NB4 (cell line): ENCODE measurements at regions not wholly inside any gene's neighbourhood (a gene's known extent, or its start where the extent isn't known, plus 50 kb on each side); places are given as distances from the start of the nearest gene placed in this dataset.

ENCODE experiments used
- DNase-seq: peaks from one replicate; pipeline ENCODE4 v3.0.0; 2010; ENCODE audit warnings: low read depth
- H3K4me3 ChIP-seq: one replicate; pipeline ENCODE4 v1.5.1; 2011; ENCODE audit warnings: mild to moderate bottlenecking, low read depth, low read length, moderate library complexity
- CTCF ChIP-seq: IDR thresholded peaks from one replicate; pipeline ENCODE4 v1.5.1; 2012; ENCODE audit warnings: low read depth, low read length
- MAX ChIP-seq: IDR thresholded peaks from 2 replicates; pipeline ENCODE4 v1.6.1; 2011; ENCODE audit warnings: low read depth, low read length
- MYC ChIP-seq: IDR thresholded peaks from 2 replicates; pipeline ENCODE4 v1.6.1; 2011; ENCODE audit warnings: low read depth, low read length
- POLR2A ChIP-seq: IDR thresholded peaks from 2 replicates; pipeline ENCODE4 v1.6.1; 2011; ENCODE audit warnings: mild to moderate bottlenecking; ENCODE audit not compliant: insufficient read length; ENCODE audit errors: extremely low read depth

- H3K4me3 ChIP-seq: no peak overlapping the region
- DNase-seq: no peak
- TF ChIP-seq MAX (no peak), MYC (no peak), POLR2A (no peak), CTCF (no peak)
Observed at GRCh38 chrX:139194571-139195280, 335.8 kb upstream of the F9 start.

- TF ChIP-seq MYC (no peak), MAX (no peak), CTCF (no peak)
- no peak overlapping the region for H3K4me3 ChIP-seq
- DNase-seq: no peak
Observed at GRCh38 chrX:139192386-139192961, 338.1 kb upstream of the F9 start.

- TF ChIP-seq CTCF (no peak), MYC (no peak), POLR2A (no peak), MAX (no peak)
- H3K4me3 ChIP-seq: no peak overlapping the region
Observed at GRCh38 chrX:139191746-139192385, 338.7 kb upstream of the F9 start.

DNA sequence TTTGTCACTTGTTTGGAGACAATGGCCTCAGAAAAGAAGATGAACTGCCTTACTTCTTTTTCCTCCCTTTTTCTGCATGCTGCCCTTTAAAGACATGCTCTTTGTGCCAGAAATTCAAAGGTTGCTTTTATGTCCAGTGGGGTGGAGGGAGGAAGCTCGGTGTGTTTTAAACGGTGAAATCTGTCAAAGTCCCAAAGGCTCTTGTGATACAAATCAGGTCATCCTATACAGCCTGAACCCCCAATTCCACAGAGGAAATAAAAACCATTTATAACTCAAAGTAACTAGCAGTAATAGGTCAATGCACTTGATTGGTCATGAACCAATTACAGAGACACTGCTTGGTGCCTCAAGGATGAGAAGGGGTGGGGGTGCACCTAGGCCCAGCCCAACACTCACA is 339.3 kb upstream of the F9 start:
- H3K4me3 ChIP-seq: no peak overlapping the region
- TF ChIP-seq MAX: no peak
- TF ChIP-seq CTCF: no peak
- TF ChIP-seq MYC: no peak
- TF ChIP-seq POLR2A: no peak
- DNase-seq: no peak

More at GRCh38 chrX:139191746-139192385, 338.7 kb upstream of the F9 start:
- DNase-seq: no peak

DNA sequence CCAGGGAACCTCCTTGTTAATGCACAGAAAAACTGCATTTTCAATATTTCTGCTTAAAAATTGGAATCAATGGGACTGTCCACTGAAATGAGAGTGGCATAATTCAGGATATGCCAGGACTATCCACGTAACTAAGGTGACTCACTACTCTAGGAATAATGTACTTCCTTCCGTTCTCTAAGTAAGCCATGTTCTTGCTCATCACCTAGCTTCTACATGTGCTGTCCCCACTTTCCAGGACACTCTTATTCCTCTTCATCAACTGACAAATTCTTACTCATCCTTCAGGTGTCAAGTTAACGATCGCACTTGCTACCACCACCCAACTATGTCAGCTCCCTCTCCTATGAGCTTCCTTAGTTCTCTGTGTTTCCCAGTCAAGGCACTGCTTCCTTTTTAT is 342.8 kb upstream of the F9 start:
- TF ChIP-seq CTCF (no peak), POLR2A (no peak), MAX (no peak), MYC (no peak)
- no peak for DNase-seq
- H3K4me3 ChIP-seq: no peak overlapping the region
